Activated CD4-positive, alpha-beta T cell treated with anti-CD3 and anti-CD28 coated beads for 48 hours (primary cell): ENCODE measurements at regions not wholly inside any gene's neighbourhood (a gene's known extent, or its start where the extent isn't known, plus 50 kb on each side); places are given as distances from the start of the nearest gene placed in this dataset.

Experiments used
- DNase-seq: peaks from one replicate; pipeline ENCODE4 v3.0.0-alpha.2; 2020

DNA sequence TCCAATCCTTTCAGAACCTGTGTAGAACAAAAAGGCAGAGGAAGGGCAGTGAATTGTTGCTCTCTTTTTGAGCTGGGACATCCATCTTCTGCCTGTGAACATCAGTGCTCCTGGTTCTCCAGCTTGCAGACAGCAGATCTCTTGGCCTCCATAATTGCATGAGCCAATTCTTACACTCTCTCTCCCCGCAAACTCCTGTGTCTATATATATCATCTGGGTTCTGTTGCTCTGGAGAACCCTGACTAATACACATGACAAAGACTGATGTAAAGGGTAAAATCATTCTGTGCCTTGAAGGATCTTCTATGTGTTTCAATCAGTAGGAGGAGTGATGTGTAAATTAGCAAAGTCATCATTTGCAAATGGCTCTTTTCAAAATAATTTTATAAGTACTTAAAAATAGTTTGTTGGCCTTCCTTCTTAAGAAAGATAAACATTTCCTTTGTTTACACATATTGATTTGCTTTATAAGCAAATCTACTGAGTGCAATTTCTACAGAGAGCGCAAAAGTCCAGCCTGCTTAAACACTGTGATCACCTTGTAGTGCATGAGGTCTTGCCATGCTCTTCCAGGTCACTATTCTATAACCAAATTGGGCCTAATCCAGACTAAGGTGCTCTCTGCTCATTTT lies 154.9 kb upstream of the ANKRD28 start:
- no peak for DNase-seq

DNA sequence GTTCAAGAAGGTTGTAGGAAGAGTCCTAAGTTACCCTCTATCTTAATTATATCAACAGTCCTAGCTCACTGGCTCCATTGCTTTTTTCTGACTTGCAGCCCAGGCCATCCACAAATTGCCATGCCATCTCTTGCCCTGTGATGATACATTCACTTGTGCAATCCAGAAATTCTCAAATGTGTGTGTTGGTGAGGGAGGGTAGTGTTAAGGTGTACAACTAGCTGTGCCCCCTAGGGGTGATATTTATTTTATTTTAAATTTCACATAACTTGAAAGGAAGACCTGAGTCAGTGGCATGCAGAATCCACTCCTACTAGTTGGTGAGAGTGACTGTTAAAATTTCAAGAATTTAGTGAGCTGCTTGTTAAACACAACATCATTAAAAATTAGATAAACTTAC lies 156.1 kb upstream of the ANKRD28 start:
- DNase-seq = no peak

- DNase-seq = no peak
Observed at GRCh38 chr3:15955968-15956367, 158.2 kb upstream of the ANKRD28 start.

- no peak for DNase-seq
Observed at GRCh38 chr3:15958692-15959433, 161.1 kb upstream of the ANKRD28 start.

- DNase-seq = no peak
Observed at GRCh38 chr3:15959434-15959811, 161.6 kb upstream of the ANKRD28 start.

- DNase-seq = no peak
Observed at GRCh38 chr3:15964605-15965442, 167.0 kb upstream of the ANKRD28 start.

DNA sequence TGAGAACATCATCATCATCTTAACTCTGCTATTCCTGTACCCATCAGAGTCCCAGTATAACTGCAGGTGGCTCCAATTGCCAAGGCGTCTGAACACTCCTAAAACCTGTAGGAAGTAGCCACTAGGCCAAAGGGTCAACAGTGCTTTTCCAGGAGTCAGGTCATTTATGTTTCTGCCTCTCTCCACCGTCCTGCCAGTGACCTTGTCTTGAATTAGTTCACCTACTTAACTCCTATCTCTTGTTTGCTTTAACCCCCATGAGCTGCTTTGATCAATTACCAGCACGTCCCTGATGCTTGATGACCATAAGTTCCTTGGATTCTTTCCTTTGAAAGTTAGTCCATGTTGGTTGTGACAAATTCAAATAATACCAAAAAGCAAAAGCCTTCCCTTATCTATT lies 169.8 kb upstream of the ANKRD28 start:
- DNase-seq = no peak

DNA sequence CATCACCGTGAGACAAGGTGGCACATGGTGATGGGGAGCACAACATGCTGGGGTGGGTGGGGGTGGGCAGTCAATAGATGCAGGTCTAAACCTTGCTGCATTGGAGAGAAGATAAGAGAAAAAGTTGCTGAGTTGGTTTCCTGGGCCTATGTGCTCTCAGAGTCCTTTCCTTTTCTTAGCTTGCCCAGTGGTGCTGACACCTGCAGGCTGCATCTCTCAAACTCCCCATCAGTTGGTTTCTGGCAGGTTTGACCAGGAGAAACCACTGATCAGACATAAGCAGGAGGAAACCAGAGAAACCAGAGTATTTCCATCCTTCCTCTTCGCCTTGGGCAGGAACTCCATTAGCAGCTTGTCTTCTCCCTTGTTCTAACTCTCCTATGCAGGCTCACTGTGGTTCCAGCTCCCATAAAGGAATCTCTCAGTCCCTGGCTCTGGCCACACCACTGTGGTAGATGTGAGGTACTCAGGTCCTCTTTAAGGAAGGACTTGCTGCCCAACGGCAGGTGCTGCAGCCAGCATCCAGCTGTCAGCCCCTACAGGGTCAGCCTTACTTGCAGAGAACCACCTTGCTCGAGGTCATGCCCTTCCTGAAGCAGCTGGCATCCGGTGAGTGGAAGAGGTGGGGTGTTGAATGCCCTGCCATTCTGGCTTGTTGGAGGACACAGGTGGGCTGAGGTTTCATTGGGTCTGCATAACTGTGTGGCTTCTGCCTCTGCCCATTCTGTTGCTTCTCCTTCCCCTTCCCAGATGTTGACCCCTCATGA lies 172.3 kb upstream of the ANKRD28 start:
- DNase-seq = no peak

GRCh38 chr3:15973414-15973813 lies 175.6 kb upstream of the ANKRD28 start:
- DNase-seq = no peak

- DNase-seq = no peak
Observed at GRCh38 chr3:15973940-15974339, 176.2 kb upstream of the ANKRD28 start.

GRCh38 chr3:15974647-15975046 lies 176.9 kb upstream of the ANKRD28 start:
- DNase-seq = peak; percentile 18

DNA sequence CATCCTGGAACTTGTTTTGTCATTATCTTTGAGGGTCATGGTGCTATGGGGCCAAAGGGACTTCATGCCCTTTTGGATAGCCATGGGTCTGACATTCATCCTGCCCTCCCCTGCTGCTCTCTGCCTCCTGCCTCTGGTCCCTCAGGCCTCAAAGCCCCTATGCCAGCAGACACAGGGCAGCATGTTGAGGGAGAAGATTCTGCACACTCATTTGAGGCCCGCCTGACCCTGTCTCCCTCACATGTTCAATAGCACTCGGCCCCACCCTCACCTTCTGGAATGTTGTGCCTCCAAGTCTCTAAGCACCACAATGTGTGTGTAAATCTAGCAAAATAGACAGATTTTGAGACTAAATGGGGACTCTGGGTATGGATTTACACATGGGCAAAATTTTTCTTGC lies 178.7 kb upstream of the ANKRD28 start:
- DNase-seq = no peak

DNA sequence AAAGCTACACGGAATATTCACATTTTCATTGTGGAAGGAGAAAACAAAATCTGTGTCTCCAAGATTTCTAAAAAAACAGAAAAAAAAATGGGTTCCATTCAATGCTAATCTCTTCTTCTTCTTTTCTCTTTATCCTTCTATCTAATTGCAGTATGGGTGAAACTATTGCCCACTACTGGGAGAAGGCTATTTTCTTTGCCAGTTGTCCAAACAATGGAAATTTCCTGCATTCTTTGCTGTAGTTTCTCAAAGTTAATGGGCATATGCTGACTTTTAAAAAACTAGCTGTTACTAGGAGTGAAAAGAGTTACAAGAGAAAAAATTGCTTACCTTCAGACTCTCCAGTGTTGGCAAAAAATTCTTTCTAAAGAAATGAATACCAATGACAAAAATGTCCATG lies 179.3 kb upstream of the ANKRD28 start:
- no peak for DNase-seq

DNA sequence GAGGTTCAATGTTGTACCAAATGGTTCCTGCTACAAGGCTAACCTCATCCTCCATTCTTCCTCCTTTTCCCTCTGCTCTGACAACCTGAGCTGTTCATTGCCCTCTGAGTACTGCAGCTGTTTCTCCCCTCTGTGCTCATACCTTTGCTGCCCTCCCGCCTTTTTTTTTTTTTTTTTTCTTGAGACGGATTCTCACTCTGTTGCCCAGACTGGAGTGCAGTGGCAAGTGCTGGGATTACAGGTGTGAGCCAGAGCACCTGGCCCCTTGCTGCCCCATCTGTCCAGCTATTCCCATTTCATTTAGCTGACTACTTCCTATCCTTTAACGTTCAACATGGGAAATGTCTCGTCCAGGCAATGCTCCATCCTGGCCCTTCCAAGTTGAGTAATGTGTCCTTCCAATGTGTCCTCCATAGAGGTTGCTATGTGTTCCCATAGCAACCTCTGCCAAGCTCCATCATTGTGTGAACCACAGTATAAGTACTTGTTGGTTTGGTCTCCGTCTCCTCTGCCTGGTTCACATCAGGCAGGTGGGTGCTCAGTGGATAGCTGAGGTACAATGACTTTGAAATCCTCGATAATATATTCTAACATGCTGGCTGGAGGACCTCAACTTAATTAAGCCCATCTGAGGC lies 179.9 kb upstream of the ANKRD28 start:
- DNase-seq = no peak

DNA sequence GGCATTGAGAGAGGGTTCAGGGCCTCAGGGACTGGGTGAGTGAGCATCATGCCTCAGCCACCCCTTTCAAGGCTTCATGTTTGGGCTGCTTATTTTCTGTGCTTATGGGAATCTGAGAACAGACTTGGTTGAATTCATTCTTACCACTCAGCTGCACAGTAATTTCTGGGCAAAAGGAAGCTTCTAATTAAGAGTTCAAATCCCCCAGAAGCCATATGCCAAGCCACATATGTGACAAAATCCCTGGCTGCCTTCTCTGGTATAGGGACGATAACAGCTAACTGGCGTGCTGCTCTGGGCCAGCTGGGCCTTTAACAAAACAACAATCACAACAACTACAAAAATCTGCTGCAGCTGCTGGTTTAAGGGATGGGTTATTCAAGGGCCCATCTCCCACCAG lies 181.0 kb upstream of the ANKRD28 start:
- DNase-seq = no peak

GRCh38 chr3:15979495-15979894 lies 181.7 kb upstream of the ANKRD28 start:
- DNase-seq = no peak

GRCh38 chr3:15979900-15980299 lies 182.1 kb upstream of the ANKRD28 start:
- no peak for DNase-seq

GRCh38 chr3:15982243-15982642 lies 184.5 kb upstream of the ANKRD28 start:
- no peak for DNase-seq

- DNase-seq = no peak
Observed at GRCh38 chr3:15982667-15983196, 185.0 kb upstream of the ANKRD28 start.

DNA sequence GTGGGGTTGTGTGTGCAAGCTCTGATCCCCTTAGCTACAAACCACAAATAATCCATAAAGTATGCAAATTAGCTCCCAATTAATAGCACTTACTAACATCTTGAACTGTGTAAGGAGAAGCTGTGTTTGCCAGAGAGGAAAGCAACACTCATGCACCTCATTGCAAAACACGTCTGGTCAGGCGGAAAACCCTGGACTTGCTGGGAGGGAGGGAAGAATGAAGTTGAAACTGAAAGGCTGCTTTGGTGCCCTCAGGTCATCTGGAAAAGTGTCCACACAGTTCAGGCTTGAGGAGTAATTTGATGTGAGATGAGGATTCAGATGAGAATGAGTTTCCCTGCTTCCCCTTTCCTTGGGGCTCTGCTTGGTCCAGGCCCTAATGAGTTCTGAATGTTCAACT lies 185.5 kb upstream of the ANKRD28 start:
- DNase-seq = no peak

GRCh38 chr3:15983693-15984092 lies 185.9 kb upstream of the ANKRD28 start:
- no peak for DNase-seq

GRCh38 chr3:15989419-15989818 lies 185.1 kb upstream of the GALNT15 start:
- no peak for DNase-seq
